ENCODE measurements at regions not wholly inside any gene's neighbourhood (a gene's known extent, or its start where the extent isn't known, plus 50 kb on each side); places are given as distances from the start of the nearest gene placed in this dataset.

DNA sequence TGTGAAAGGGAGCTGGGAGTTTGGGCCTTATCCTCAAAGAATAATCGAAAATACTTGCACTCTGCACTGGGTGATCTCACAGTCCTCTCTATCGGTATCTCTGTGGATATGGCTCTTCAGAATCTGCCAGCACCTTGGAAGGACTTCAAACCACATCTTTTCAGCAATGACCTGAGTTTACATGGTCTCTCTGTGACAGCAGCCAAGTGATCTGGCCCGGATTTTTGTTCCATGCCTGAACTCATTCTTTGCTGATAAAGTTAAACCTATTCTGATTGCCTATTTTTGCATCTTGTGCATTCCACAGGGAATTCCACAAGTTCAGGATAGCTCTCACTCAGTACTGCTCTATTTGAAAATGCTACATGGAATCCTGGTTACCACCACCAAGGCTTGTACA, 98.9 kb downstream of the HDGFL1 start:
- TF ChIP-seq CTCF (IDR thresholded peaks at IDR 0.05 in 8 of 11, conservative IDR thresholded peaks at IDR 0.05 in 3 of 11), result no peak
- no peak for TF ChIP-seq POLR2A (IDR thresholded peaks at IDR 0.05)
